Mesothelial cell of epicardium (in vitro differentiated cells): ENCODE measurements at regions not wholly inside any gene's neighbourhood (a gene's known extent, or its start where the extent isn't known, plus 50 kb on each side); places are given as distances from the start of the nearest gene placed in this dataset.
"Not testable (repeated sequence)": the region's sequence is repeated elsewhere in the genome, so short reads cannot be mapped to it uniquely, and the experiment has no call there.

Source experiments
- DNase-seq, 2 experiments: peaks; one replicate each; pipeline ENCODE4 v3.0.0; 2021; ENCODE audit warnings: low spot score in 2 of 2; ENCODE audit not compliant: unreplicated experiment in 2 of 2
- H3K27ac Mint-ChIP-seq: 2 replicates; pipeline ENCODE4 v1.8.0; 2021; ENCODE audit warnings: mixed read lengths
- H3K27me3 Mint-ChIP-seq: 2 replicates; pipeline ENCODE4 v1.8.0; 2021; ENCODE audit warnings: low read depth, mixed read lengths
- H3K36me3 Mint-ChIP-seq: 2 replicates; pipeline ENCODE4 v1.8.0; 2021; ENCODE audit warnings: mixed read lengths
- H3K4me1 Mint-ChIP-seq: 2 replicates; pipeline ENCODE4 v1.8.0; 2021; ENCODE audit warnings: mixed read lengths
- H3K4me3 Mint-ChIP-seq: 2 replicates; pipeline ENCODE4 v1.8.0; 2021; ENCODE audit warnings: mild to moderate bottlenecking, moderate library complexity, mixed read lengths
- H3K9me3 Mint-ChIP-seq: 2 replicates; pipeline ENCODE4 v1.8.0; 2021; ENCODE audit warnings: mixed read lengths
- CTCF ChIP-seq: fragments of 200-600 bp; sonication (generic); IDR thresholded peaks from one replicate; pipeline ENCODE4 v1.5.0; 2021; ENCODE audit warnings: antibody characterized with exemption; ENCODE audit not compliant: unreplicated experiment

GRCh38 chr7:69105092-69105491 lies 493.2 kb upstream of the AUTS2 start:
- peaks cover 25% of the 10 kb centered on the region for H3K4me1 Mint-ChIP-seq
- no peak overlapping the region for H3K4me3 Mint-ChIP-seq
- H3K27ac Mint-ChIP-seq: peak overlapping the region; percentile 28
- H3K36me3 Mint-ChIP-seq: no peaks in the 10 kb centered on the region
- DNase-seq: no peak
- H3K27me3 Mint-ChIP-seq: no peaks in the 10 kb centered on the region
- H3K9me3 Mint-ChIP-seq: peaks cover 13% of the 10 kb centered on the region
- no peak for TF ChIP-seq CTCF

GRCh38 chr7:69105981-69106380 lies 492.3 kb upstream of the AUTS2 start:
- no peak for DNase-seq
- no peak overlapping the region for H3K4me3 Mint-ChIP-seq
- H3K4me1 Mint-ChIP-seq: peaks cover 27% of the 10 kb centered on the region
- no peaks in the 10 kb centered on the region for H3K36me3 Mint-ChIP-seq
- H3K9me3 Mint-ChIP-seq: peaks cover 13% of the 10 kb centered on the region
- H3K27me3 Mint-ChIP-seq: no peaks in the 10 kb centered on the region
- no peak overlapping the region for H3K27ac Mint-ChIP-seq
- no peak for TF ChIP-seq CTCF

- not testable (repeated sequence) for H3K4me3 Mint-ChIP-seq, H3K27me3 Mint-ChIP-seq, H3K27ac Mint-ChIP-seq, H3K36me3 Mint-ChIP-seq, DNase-seq
- Mint-ChIP-seq H3K9me3 (peaks cover 13% of the 10 kb centered on the region), H3K4me1 (peaks cover 29% of the 10 kb centered on the region)
These were observed 491.8 kb upstream of the AUTS2 start for GRCh38 chr7:69106449-69106848.

- H3K4me3 Mint-ChIP-seq, H3K27me3 Mint-ChIP-seq, H3K27ac Mint-ChIP-seq, H3K36me3 Mint-ChIP-seq, DNase-seq: not testable (repeated sequence)
- H3K4me1 Mint-ChIP-seq: peaks cover 29% of the 10 kb centered on the region
- peaks cover 13% of the 10 kb centered on the region for H3K9me3 Mint-ChIP-seq
These were observed 491.3 kb upstream of the AUTS2 start for GRCh38 chr7:69106946-69107345.

- TF ChIP-seq CTCF: no peak
- Mint-ChIP-seq H3K27me3 (no peaks in the 10 kb centered on the region), H3K27ac (no peak overlapping the region), H3K36me3 (no peaks in the 10 kb centered on the region), H3K4me1 (peaks cover 29% of the 10 kb centered on the region), H3K4me3 (no peak overlapping the region), H3K9me3 (peaks cover 19% of the 10 kb centered on the region)
- DNase-seq: no peak
These were observed 490.2 kb upstream of the AUTS2 start for GRCh38 chr7:69108097-69108496.

GRCh38 chr7:69109246-69109645 lies 489.0 kb upstream of the AUTS2 start:
- Mint-ChIP-seq H3K4me3 (no peak overlapping the region), H3K4me1 (peaks cover 29% of the 10 kb centered on the region), H3K27ac (no peak overlapping the region), H3K27me3 (no peaks in the 10 kb centered on the region), H3K9me3 (peaks cover 28% of the 10 kb centered on the region), H3K36me3 (no peaks in the 10 kb centered on the region)
- no peak for DNase-seq
- TF ChIP-seq CTCF: no peak

- Mint-ChIP-seq H3K4me3 (no peak overlapping the region), H3K27ac (no peak overlapping the region), H3K9me3 (peaks cover 34% of the 10 kb centered on the region), H3K36me3 (no peaks in the 10 kb centered on the region), H3K4me1 (peaks cover 25% of the 10 kb centered on the region), H3K27me3 (no peaks in the 10 kb centered on the region)
- TF ChIP-seq CTCF: no peak
- DNase-seq: no peak
These were observed 488.4 kb upstream of the AUTS2 start for GRCh38 chr7:69109879-69110278.
